Gastrocnemius medialis (tissue), 4 donors: ENCODE measurements at regions not wholly inside any gene's neighbourhood (a gene's known extent, or its start where the extent isn't known, plus 50 kb on each side); places are given as distances from the start of the nearest gene placed in this dataset.

Experiments
- POLR2A ChIP-seq, 2 donors: fragments of 450-650 bp; IDR thresholded peaks; one replicate each; pipeline ENCODE4 v1.6.1; 2017; ENCODE audit warnings: antibody characterized with exemption in 2 of 2, mild to moderate bottlenecking in 2 of 2, moderate library complexity in 2 of 2
- TF ChIP-seq, protein P1 (sequence below), 5 experiments: fragments of 450-650 bp in 3 of 5; fragments of 200-600 bp in 2 of 5; sonication (generic) in 2 of 5; IDR thresholded peaks in 4 of 5; conservative IDR thresholded peaks in 1 of 5; 1 replicate in 4 of 5; 2 replicates in 1 of 5; pipeline ENCODE4 v1.5.1; 2016 to 2019; ENCODE audit warnings: antibody characterized with exemption in 5 of 5, mild to moderate bottlenecking in 3 of 5, moderate library complexity in 3 of 5

DNA sequence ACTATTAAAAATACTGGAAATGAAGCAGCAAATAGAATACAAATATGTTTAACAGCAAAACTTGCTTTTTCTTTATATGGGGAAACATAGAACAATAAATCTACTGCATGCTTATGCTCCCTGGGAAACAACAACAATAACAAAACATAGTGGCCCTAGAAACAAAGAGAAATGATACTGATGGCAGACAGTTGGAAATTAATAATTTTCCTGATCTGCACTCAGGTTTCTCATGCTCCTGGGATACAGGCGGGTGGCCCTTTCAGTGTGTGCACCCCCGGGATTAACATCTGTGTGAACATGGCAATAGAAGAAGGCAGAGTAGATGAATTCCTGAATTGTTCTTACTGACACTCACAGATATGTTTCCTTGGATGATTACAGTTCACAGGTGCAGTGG is 209.2 kb upstream of the TBX18 start:
- TF ChIP-seq, protein P1, sequence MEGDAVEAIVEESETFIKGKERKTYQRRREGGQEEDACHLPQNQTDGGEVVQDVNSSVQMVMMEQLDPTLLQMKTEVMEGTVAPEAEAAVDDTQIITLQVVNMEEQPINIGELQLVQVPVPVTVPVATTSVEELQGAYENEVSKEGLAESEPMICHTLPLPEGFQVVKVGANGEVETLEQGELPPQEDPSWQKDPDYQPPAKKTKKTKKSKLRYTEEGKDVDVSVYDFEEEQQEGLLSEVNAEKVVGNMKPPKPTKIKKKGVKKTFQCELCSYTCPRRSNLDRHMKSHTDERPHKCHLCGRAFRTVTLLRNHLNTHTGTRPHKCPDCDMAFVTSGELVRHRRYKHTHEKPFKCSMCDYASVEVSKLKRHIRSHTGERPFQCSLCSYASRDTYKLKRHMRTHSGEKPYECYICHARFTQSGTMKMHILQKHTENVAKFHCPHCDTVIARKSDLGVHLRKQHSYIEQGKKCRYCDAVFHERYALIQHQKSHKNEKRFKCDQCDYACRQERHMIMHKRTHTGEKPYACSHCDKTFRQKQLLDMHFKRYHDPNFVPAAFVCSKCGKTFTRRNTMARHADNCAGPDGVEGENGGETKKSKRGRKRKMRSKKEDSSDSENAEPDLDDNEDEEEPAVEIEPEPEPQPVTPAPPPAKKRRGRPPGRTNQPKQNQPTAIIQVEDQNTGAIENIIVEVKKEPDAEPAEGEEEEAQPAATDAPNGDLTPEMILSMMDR (IDR thresholded peaks at IDR 0.05 in 4 of 5, conservative IDR thresholded peaks at IDR 0.05 in 1 of 5), result no peak
- no peak for TF ChIP-seq POLR2A (IDR thresholded peaks at IDR 0.05)
